GM10266 (cell line): ENCODE measurements at regions not wholly inside any gene's neighbourhood (a gene's known extent, or its start where the extent isn't known, plus 50 kb on each side); places are given as distances from the start of the nearest gene placed in this dataset.

ENCODE experiments used
- DNase-seq: peaks from one replicate; pipeline ENCODE4 v3.0.0; 2012; ENCODE audit errors: extremely low spot score
- TF ChIP-seq, protein P1 (sequence below): IDR thresholded peaks from 2 replicates; pipeline ENCODE4 v1.5.1; 2012; ENCODE audit warnings: mild to moderate bottlenecking, low read depth; ENCODE audit not compliant: control insufficient read depth, insufficient read depth; ENCODE audit errors: missing control alignments

DNA sequence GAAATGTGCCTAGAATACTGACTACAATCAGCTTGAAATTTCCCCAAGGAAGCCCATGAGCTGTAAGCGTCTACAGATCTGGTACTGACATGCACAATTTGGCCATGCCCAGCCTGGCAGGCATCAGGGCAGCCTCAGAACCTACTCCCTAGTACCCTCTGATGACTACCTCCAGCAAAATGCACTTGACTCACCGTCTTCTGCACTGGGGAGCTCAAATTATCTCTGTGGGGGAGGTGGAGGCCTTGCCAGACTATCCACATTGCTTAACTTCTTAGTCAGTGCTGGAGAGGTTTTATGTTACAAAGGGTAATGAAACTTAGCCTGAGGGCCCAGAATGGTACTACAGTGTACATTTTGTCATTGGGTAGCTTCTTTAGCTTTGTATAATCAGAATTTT, 126.0 kb upstream of the ADGRF1 start:
- DNase-seq: no peak
- TF ChIP-seq, protein P1, sequence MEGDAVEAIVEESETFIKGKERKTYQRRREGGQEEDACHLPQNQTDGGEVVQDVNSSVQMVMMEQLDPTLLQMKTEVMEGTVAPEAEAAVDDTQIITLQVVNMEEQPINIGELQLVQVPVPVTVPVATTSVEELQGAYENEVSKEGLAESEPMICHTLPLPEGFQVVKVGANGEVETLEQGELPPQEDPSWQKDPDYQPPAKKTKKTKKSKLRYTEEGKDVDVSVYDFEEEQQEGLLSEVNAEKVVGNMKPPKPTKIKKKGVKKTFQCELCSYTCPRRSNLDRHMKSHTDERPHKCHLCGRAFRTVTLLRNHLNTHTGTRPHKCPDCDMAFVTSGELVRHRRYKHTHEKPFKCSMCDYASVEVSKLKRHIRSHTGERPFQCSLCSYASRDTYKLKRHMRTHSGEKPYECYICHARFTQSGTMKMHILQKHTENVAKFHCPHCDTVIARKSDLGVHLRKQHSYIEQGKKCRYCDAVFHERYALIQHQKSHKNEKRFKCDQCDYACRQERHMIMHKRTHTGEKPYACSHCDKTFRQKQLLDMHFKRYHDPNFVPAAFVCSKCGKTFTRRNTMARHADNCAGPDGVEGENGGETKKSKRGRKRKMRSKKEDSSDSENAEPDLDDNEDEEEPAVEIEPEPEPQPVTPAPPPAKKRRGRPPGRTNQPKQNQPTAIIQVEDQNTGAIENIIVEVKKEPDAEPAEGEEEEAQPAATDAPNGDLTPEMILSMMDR: no peak

- DNase-seq: no peak
- TF ChIP-seq, protein P1: no peak
Measured at GRCh38 chr6:47165918-47166317, 123.8 kb upstream of the ADGRF1 start.

DNA sequence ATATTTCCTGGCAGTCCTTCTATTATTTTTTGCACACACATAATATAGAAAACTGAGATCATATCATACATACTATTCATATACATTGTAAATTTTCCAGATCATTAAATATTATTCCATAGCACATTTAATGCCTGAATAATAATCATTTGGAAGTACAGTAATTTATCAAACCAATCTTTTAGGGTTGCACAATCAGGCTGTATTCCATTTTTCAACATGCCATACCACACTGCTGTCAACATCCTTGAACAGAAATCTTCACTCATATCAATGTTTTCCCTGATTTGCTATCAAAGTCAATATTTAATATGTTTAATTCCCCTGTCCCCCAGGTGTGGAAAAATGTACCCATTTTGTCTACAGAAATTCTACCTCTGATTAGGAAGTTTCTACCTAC, 122.7 kb upstream of the ADGRF1 start:
- DNase-seq: no peak
- TF ChIP-seq, protein P1: no peak

DNA sequence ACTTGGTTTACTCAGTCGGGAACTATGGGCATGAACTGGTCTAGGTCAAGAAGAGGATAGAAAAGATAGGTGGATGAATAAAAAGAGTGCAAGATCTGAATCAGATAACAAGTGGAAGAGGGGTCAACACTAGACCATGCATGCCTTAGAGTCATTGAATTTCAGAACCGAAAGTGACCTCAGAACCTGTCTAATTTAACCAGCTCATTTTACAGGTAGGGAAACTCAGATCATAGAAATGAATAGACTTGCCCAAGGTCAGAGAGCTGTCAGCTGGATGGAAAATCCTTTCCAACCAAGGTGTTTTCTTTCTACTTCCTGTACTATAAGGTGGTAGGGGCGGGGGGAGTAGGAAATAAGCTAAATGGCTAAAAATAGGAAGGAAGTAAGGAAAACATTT, 121.4 kb upstream of the ADGRF1 start:
- no peak for DNase-seq
- TF ChIP-seq, protein P1: no peak

DNA sequence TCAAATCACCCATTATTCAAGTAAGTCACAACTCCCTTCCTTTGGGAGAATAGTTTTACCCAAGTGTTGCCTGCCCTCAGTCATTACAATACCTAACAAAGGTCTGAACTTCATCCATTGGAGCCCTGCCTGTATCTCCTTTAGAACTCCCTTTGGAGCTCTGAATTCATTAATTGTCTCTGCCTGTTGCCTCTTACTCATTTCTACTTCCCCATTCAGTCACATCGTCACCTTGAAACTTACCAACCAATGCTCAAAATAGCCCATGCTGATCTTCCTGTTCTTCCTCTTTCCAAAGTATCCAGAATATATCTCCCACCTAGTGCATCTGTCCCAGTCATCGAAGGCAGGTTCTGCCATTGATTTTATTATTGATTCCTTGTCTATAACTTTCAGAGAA, 120.7 kb upstream of the ADGRF1 start:
- TF ChIP-seq, protein P1: no peak

DNA sequence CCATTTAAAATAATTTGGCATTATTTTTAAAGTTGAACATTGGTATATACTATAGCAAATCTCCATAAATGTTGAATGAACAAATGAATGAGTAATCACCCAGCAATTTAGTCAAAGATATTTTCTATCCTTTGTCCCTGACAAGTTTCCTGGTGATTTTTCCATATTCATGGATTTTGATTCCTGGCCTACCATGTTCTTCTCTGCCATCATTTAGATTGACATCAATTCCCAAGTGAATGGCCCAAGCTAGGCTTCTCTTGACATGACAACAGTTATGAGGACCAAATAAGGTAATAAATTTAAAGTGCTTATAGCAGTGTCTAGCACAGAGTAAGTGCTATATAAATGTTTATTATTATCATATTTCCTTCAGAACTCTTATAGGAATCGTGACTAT, 120.1 kb upstream of the ADGRF1 start:
- TF ChIP-seq, protein P1: no peak
- DNase-seq: no peak

More for the DNA sequence above, 120.7 kb upstream of the ADGRF1 start:
- no peak for DNase-seq

DNA sequence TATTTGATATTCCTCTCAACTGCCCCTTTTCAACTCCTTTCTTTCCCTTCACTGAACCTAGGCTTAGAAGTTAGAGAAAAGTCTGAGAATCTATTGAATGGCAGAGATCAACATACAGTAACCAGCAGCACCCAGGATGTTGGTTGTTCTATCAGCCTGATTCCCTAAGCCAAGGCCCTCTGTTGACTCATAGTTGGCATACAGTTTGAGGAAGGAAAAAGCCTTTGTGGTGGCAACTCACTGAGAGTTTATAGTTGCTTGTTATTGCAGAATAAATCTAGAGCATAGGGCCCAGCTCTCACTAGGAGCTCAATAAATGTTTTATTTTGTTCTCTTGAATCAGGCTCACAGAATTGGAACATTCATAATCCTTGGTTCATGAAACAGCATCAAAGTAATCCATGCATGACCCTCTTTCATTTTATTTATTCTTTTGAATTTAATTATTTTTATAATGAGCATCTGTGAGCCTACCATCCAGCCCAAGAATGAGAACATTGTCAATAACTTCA, 119.1 kb upstream of the ADGRF1 start:
- no peak for DNase-seq
- TF ChIP-seq, protein P1: no peak

GRCh38 chr6:47160702-47161101, 118.6 kb upstream of the ADGRF1 start:
- DNase-seq: no peak
- TF ChIP-seq, protein P1: no peak
